ENCODE measurements at regions not wholly inside any gene's neighbourhood (a gene's known extent, or its start where the extent isn't known, plus 50 kb on each side); places are given as distances from the start of the nearest gene placed in this dataset.

GRCh38 chr6:91317247-91317835, 730.5 kb upstream of the MAP3K7 start:
- Mint-ChIP-seq H3K27ac (no peak overlapping the region), H3K36me3 (no peaks in the 10 kb centered on the region), H3K27me3 (no peaks in the 10 kb centered on the region), H3K4me1 (no peaks in the 10 kb centered on the region), H3K4me3 (no peak overlapping the region), H3K9me3 (peaks cover 0 to 1% of the 10 kb centered on the region in 2 donors)
- ATAC-seq (replicated peaks) (no peak), DNase-seq (no peak)

DNA sequence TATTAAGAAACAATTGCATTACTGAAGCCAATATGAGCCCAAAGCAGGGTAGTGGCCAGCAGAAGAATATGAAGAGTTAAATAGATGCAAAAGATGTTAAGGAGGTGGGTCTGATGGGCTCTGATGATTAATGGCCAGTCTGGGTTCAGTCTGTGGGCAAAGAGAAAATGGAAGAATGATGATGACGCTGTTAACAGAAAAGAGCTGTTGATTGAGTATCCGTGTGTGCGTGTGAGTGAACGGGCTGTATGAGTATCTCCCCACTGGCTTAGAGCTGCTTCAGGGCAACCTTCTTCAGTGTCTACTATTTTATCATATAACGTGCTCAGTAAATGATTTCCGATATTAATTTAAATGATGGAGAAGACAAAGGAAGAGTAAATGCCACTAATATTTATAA, 723.3 kb upstream of the MAP3K7 start:
- Mint-ChIP-seq H3K27me3 (no peaks in the 10 kb centered on the region), H3K27ac (no peak overlapping the region), H3K4me1 (no peaks in the 10 kb centered on the region), H3K4me3 (no peak overlapping the region), H3K9me3 (peaks cover 0 to 1% of the 10 kb centered on the region in 2 donors), H3K36me3 (no peaks in the 10 kb centered on the region)
- ATAC-seq (replicated peaks) (no peak), DNase-seq (no peak)

GRCh38 chr6:91305755-91306154, 718.9 kb upstream of the MAP3K7 start:
- Mint-ChIP-seq H3K27me3 (no peaks in the 10 kb centered on the region), H3K4me3 (no peak overlapping the region), H3K36me3 (no peaks in the 10 kb centered on the region), H3K9me3 (peaks cover 0 to 4% of the 10 kb centered on the region in 2 donors), H3K4me1 (no peaks in the 10 kb centered on the region), H3K27ac (no peak overlapping the region)
- DNase-seq (no peak), ATAC-seq (replicated peaks) (no peak)

DNA sequence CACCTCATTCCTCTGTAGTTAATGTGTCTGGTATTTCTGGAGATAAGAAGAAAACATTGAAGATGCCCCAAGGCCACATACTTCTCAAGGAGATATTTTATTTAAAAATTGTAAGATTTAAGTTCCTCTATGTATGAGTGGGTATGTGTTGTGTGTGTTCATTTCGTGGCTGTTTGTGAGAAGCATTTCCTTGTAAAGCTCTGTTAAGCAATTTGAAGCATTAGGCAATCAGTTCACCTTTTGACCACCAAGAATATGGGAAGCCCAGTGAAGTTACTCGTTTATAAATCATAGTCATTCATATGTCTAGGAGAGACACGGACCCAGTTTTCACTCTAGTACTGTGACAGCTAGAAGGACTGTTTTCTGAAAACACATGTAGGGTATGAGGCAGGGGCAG, 717.6 kb upstream of the MAP3K7 start:
- Mint-ChIP-seq H3K36me3 (no peaks in the 10 kb centered on the region), H3K4me1 (no peaks in the 10 kb centered on the region), H3K27ac (no peak overlapping the region), H3K27me3 (no peaks in the 10 kb centered on the region), H3K4me3 (no peak overlapping the region), H3K9me3 (peaks cover 0 to 3% of the 10 kb centered on the region in 2 donors)
- DNase-seq: no peak
- no peak for ATAC-seq (replicated peaks)

DNA sequence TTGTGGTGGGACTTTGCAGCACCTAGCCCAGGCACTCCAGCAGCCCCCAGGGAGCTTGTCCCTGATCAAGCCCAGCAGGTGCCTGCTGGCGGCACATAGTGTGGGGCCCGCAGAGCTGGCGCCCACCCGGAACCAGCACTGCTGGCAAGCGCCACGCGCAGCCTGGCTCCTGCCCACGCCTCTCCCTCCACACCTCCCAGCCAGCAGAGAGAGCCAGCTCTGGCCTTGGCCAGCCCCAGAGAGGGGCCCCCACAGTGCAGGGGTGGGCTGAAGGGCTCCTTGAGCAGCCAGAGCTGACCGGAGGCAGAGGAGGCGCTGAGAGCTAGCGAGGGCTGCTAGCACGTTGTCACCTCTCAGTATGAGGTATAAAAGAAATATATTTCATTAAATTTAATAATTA, 716.5 kb upstream of the MAP3K7 start:
- H3K4me1 Mint-ChIP-seq: no peaks in the 10 kb centered on the region
- H3K9me3 Mint-ChIP-seq: peaks cover 0 to 3% of the 10 kb centered on the region in 2 donors
- DNase-seq (no peak), ATAC-seq (replicated peaks) (no peak)
- no peaks in the 10 kb centered on the region for H3K36me3 Mint-ChIP-seq
- no peaks in the 10 kb centered on the region for H3K27me3 Mint-ChIP-seq
- no peak overlapping the region for H3K4me3 Mint-ChIP-seq
- H3K27ac Mint-ChIP-seq: no peak overlapping the region

GRCh38 chr6:91299544-91300491, 712.9 kb upstream of the MAP3K7 start:
- peaks cover 0 to 5% of the 10 kb centered on the region in 2 donors for H3K9me3 Mint-ChIP-seq
- no peaks in the 10 kb centered on the region for H3K36me3 Mint-ChIP-seq
- DNase-seq (no peak), ATAC-seq (replicated peaks) (no peak)
- H3K4me3 Mint-ChIP-seq: no peak overlapping the region
- H3K4me1 Mint-ChIP-seq: no peaks in the 10 kb centered on the region
- no peak overlapping the region for H3K27ac Mint-ChIP-seq
- H3K27me3 Mint-ChIP-seq: no peaks in the 10 kb centered on the region

DNA sequence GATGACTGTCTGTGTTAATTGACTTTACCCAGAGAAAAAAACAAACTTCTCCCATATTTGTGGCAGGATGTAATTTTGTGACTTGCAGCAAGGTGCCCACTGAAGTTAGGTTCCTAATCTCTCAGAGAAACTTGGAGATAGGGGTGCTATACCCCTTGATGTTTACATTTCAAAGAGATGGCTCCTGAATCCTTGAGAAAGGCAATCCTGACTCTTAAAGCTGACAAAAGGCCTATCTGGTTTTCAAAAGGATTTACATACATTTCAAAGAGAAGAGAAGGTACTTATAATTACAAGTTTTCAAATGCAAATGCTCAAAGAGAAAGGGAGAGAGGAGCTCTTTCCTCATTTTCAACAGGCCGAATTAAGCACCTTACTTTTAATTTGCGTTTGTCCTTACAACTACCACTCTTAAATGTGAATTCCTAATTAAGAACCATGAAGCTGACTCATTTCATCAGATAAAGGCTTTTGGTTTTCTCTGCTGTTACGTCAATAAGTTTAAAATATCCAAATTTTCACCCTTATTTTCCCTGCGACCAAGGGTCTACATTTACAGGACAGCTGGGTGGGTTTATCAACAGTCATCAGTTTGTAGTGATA, 711.8 kb upstream of the MAP3K7 start:
- ATAC-seq (replicated peaks) (no peak), DNase-seq (no peak)
- Mint-ChIP-seq H3K4me1 (no peaks in the 10 kb centered on the region), H3K4me3 (no peak overlapping the region), H3K9me3 (peaks cover 0 to 5% of the 10 kb centered on the region in 2 donors), H3K27me3 (no peaks in the 10 kb centered on the region), H3K27ac (no peak overlapping the region), H3K36me3 (no peaks in the 10 kb centered on the region)

DNA sequence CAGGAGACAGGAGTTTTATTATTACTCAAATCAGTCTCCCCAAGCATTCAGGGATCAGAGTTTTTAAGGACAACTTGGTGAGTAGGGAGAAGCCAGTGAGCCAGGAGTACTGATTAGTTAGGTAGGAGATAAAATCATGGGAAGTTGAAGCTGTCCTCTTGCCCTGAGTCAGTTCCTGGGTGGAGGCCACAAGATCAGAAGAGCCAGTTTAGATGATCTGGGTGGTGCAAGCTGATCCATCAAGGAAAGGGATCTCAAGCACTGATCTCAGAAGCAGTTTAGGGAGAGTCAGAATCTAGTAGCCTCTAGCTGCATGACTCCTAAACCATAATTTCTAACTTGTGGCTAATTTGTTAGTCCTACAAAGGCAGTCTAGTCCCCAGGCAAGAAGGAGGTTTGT, 706.5 kb upstream of the MAP3K7 start:
- Mint-ChIP-seq H3K4me3 (no peak overlapping the region), H3K9me3 (peaks cover 0 to 4% of the 10 kb centered on the region in 2 donors), H3K4me1 (no peaks in the 10 kb centered on the region), H3K36me3 (no peaks in the 10 kb centered on the region), H3K27me3 (no peaks in the 10 kb centered on the region), H3K27ac (no peak overlapping the region)
- DNase-seq (no peak), ATAC-seq (replicated peaks) (no peak)

DNA sequence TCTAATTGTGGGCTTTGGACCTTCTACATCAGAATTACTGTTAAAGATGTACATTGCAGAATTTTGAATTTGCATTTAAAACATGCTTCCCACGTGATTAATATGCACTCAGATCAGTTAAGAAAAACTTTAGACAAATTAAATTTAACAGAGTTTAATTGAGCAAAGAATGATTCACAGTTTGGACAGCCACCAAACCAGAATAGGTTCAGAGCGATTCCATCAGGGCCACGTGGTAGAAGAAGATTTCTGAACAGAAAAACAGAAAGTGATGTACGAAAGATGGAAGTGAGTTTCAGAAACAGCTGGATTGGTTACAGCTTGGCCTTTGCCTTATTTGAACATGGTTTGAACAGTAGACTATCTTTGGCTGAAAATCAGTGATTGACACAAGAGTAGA, 704.2 kb upstream of the MAP3K7 start:
- DNase-seq (no peak), ATAC-seq (replicated peaks) (no peak)
- Mint-ChIP-seq H3K9me3 (peaks cover 0 to 1% of the 10 kb centered on the region in 2 donors), H3K4me3 (no peak overlapping the region), H3K27me3 (no peaks in the 10 kb centered on the region), H3K27ac (no peak overlapping the region), H3K4me1 (no peaks in the 10 kb centered on the region), H3K36me3 (no peaks in the 10 kb centered on the region)

- Mint-ChIP-seq H3K27ac (no peak overlapping the region), H3K4me3 (no peak overlapping the region), H3K36me3 (no peaks in the 10 kb centered on the region), H3K27me3 (no peaks in the 10 kb centered on the region), H3K9me3 (peaks cover 0 to 1% of the 10 kb centered on the region in 2 donors), H3K4me1 (no peaks in the 10 kb centered on the region)
- DNase-seq (no peak), ATAC-seq (replicated peaks) (no peak)
These were observed 701.9 kb upstream of the MAP3K7 start for GRCh38 chr6:91288741-91289140.

GRCh38 chr6:91281901-91282300, 695.0 kb upstream of the MAP3K7 start:
- H3K9me3 Mint-ChIP-seq: peaks cover 2 to 3% of the 10 kb centered on the region in 2 donors
- ATAC-seq (replicated peaks): no peak
- H3K27me3 Mint-ChIP-seq: no peaks in the 10 kb centered on the region
- no peak overlapping the region for H3K27ac Mint-ChIP-seq
- H3K36me3 Mint-ChIP-seq: no peaks in the 10 kb centered on the region
- H3K4me3 Mint-ChIP-seq: no peak overlapping the region
- H3K4me1 Mint-ChIP-seq: no peaks in the 10 kb centered on the region
- no peak for DNase-seq

DNA sequence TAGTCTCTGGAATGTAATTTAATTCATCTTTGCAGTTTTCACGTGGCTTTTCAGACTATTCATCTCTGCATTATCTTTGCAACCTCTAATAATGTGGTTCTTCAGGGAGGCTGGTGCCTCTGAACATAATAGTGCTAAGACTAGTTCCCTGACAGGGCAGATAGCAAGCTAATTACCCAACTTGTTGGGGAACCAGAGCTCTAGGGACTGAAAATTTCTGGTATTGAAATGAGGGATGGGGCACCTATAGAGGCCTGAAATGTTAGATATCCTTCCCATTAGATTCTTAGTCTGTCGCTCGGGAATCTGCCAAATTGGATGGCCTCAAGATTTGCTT, 693.6 kb upstream of the MAP3K7 start:
- Mint-ChIP-seq H3K4me3 (no peak overlapping the region), H3K27ac (no peak overlapping the region), H3K36me3 (no peaks in the 10 kb centered on the region), H3K9me3 (peaks cover 2 to 3% of the 10 kb centered on the region in 2 donors), H3K4me1 (no peaks in the 10 kb centered on the region), H3K27me3 (no peaks in the 10 kb centered on the region)
- ATAC-seq (replicated peaks) (no peak), DNase-seq (no peak)

- H3K9me3 Mint-ChIP-seq: peaks cover 2 to 3% of the 10 kb centered on the region in 2 donors
- no peak overlapping the region for H3K27ac Mint-ChIP-seq
- H3K36me3 Mint-ChIP-seq: no peaks in the 10 kb centered on the region
These were observed 693.0 kb upstream of the MAP3K7 start for GRCh38 chr6:91279740-91280493.

GRCh38 chr6:91278416-91278815, 691.5 kb upstream of the MAP3K7 start:
- ATAC-seq (replicated peaks) (no peak), DNase-seq (no peak)
- Mint-ChIP-seq H3K9me3 (peaks cover 2 to 3% of the 10 kb centered on the region in 2 donors), H3K36me3 (no peaks in the 10 kb centered on the region), H3K27ac (no peak overlapping the region), H3K4me1 (no peaks in the 10 kb centered on the region), H3K4me3 (no peak overlapping the region), H3K27me3 (no peaks in the 10 kb centered on the region)

More at GRCh38 chr6:91279740-91280493, 693.0 kb upstream of the MAP3K7 start:
- ATAC-seq (replicated peaks) (no peak), DNase-seq (no peak)
- H3K27me3 Mint-ChIP-seq: no peaks in the 10 kb centered on the region
- no peaks in the 10 kb centered on the region for H3K4me1 Mint-ChIP-seq
- no peak overlapping the region for H3K4me3 Mint-ChIP-seq
